GM06990 (cell line): ENCODE measurements at regions not wholly inside any gene's neighbourhood (a gene's known extent, or its start where the extent isn't known, plus 50 kb on each side); places are given as distances from the start of the nearest gene placed in this dataset.
"Not testable (repeated sequence)": the region's sequence is repeated elsewhere in the genome, so short reads cannot be mapped to it uniquely, and the experiment has no call there.

ENCODE experiments used
- DNase-seq: peaks from one replicate; pipeline ENCODE4 v3.0.0-alpha.2; 2011; ENCODE audit not compliant: insufficient read length; ENCODE audit errors: extremely low read depth
- H3K27me3 ChIP-seq: replicated peaks from 2 replicates; pipeline ENCODE4 v1.6.0; 2011; ENCODE audit warnings: low read length; ENCODE audit not compliant: control insufficient read depth, insufficient read depth
- H3K36me3 ChIP-seq: 2 replicates; pipeline ENCODE4 v1.5.1; 2011; ENCODE audit warnings: low read length; ENCODE audit not compliant: control insufficient read depth, insufficient read depth
- H3K4me3 ChIP-seq: replicated peaks from 2 replicates; pipeline ENCODE4 v1.5.1; 2011; ENCODE audit warnings: low read depth, mild to moderate bottlenecking, control low read depth, low read length
- CTCF ChIP-seq: IDR thresholded peaks from 2 replicates; pipeline ENCODE4 v1.5.1; 2011; ENCODE audit warnings: low read length, control low read depth, mild to moderate bottlenecking, inconsistent platforms; ENCODE audit not compliant: insufficient read depth, poor library complexity, severe bottlenecking

- Histone ChIP-seq H3K4me3 (no peak overlapping the region), H3K36me3 (no peaks in the 10 kb centered on the region), H3K27me3 (no peaks in the 10 kb centered on the region)
- no peak for TF ChIP-seq CTCF
- DNase-seq, result no peak
These were observed 406.1 kb upstream of the GRAMD2B start for GRCh38 chr5:126017096-126017495.

- no peak overlapping the region for H3K4me3 ChIP-seq
- H3K36me3 ChIP-seq, result no peaks in the 10 kb centered on the region
- no peak for DNase-seq
- TF ChIP-seq CTCF, result no peak
- H3K27me3 ChIP-seq, result no peaks in the 10 kb centered on the region
These were observed 402.4 kb upstream of the GRAMD2B start for GRCh38 chr5:126020770-126021169.

GRCh38 chr5:126023994-126024441 is 399.2 kb upstream of the GRAMD2B start:
- no peak for DNase-seq
- Histone ChIP-seq H3K36me3 (no peaks in the 10 kb centered on the region), H3K4me3 (no peak overlapping the region), H3K27me3 (no peaks in the 10 kb centered on the region)
- no peak for TF ChIP-seq CTCF

GRCh38 chr5:126027149-126027548 is 396.1 kb upstream of the GRAMD2B start:
- Histone ChIP-seq H3K27me3 (no peaks in the 10 kb centered on the region), H3K36me3 (no peaks in the 10 kb centered on the region), H3K4me3 (no peak overlapping the region)
- DNase-seq, result no peak
- TF ChIP-seq CTCF, result no peak

- Histone ChIP-seq H3K4me3 (no peak overlapping the region), H3K36me3 (no peaks in the 10 kb centered on the region), H3K27me3 (no peaks in the 10 kb centered on the region)
- no peak for DNase-seq
- no peak for TF ChIP-seq CTCF
These were observed 395.6 kb upstream of the GRAMD2B start for GRCh38 chr5:126027652-126028051.

- Histone ChIP-seq H3K27me3 (no peaks in the 10 kb centered on the region), H3K36me3 (no peaks in the 10 kb centered on the region), H3K4me3 (no peak overlapping the region)
- DNase-seq, result no peak
- TF ChIP-seq CTCF, result no peak
These were observed 394.9 kb upstream of the GRAMD2B start for GRCh38 chr5:126028336-126028735.

GRCh38 chr5:126029282-126029681 is 393.9 kb upstream of the GRAMD2B start:
- DNase-seq, result not testable (repeated sequence)

More at GRCh38 chr5:126029282-126029681, 393.9 kb upstream of the GRAMD2B start:
- not testable (repeated sequence) for H3K36me3 ChIP-seq, H3K27me3 ChIP-seq, H3K4me3 ChIP-seq
